SK-N-SH treated with all-trans-retinoic acid at 6 μM for 48 hours (cell line): ENCODE measurements at regions not wholly inside any gene's neighbourhood (a gene's known extent, or its start where the extent isn't known, plus 50 kb on each side); places are given as distances from the start of the nearest gene placed in this dataset.
"Not testable (repeated sequence)": the region's sequence is repeated elsewhere in the genome, so short reads cannot be mapped to it uniquely, and the experiment has no call there.

ENCODE experiments used
- ARNTL ChIP-seq: fragments of 450-650 bp; formaldehyde crosslinking; IDR thresholded peaks from 2 replicates; pipeline ENCODE4 v1.5.0; 2020; ENCODE audit warnings: low read depth, mild to moderate bottlenecking, moderate library complexity, borderline replicate concordance
- BACH2 ChIP-seq: fragments of 250-450 bp; sonication (Bioruptor Pico); IDR thresholded peaks from 2 replicates; pipeline ENCODE4 v1.9.0; 2021; ENCODE audit warnings: mild to moderate bottlenecking, borderline replicate concordance
- POU6F1 ChIP-seq: fragments of 250-450 bp; sonication (Bioruptor Pico); IDR thresholded peaks from 2 replicates; pipeline ENCODE4 v1.8.0; 2021; ENCODE audit warnings: low read depth, mild to moderate bottlenecking, moderate library complexity, borderline replicate concordance
- SNAI2 ChIP-seq: fragments of 250-450 bp; sonication (Bioruptor Pico); IDR thresholded peaks from 2 replicates; pipeline ENCODE4 v1.5.0; 2020; ENCODE audit warnings: mild to moderate bottlenecking, moderate library complexity
- TOX ChIP-seq: fragments of 250-450 bp; sonication (Bioruptor Pico); IDR thresholded peaks from 2 replicates; pipeline ENCODE4 v1.8.0; 2021; ENCODE audit warnings: mild to moderate bottlenecking, moderate library complexity, borderline replicate concordance
- ZC3H10 ChIP-seq: fragments of 250-450 bp; sonication (Bioruptor Pico); IDR thresholded peaks from 2 replicates; pipeline ENCODE4 v1.5.1; 2021; ENCODE audit warnings: mild to moderate bottlenecking, moderate library complexity
- ZFP3 ChIP-seq: fragments of 250-450 bp; sonication (Bioruptor Pico); IDR thresholded peaks from 2 replicates; pipeline ENCODE4 v1.5.0; 2020; ENCODE audit warnings: mild to moderate bottlenecking, moderate library complexity

DNA sequence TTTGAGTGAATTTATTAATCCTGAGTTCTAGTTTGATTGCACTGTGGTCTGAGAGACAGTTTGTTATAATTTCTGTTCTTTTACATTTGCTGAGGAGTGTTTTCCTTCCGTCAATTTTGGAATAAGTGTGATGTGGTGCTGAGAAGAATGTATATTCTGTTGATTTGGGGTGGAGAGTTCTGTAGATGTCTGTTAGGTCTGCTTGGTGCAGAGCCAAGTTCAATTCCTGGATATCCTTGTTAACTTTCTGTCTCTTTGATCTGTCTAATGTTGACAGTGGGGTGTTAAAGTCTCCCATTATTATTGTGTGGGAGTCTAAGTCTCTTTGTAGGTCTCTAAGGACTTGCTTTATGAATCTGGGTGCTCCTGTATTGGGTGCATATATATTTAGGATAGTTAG is 74.4 kb upstream of the BMP4 start:
- not testable (repeated sequence) for TF ChIP-seq POU6F1, TOX, ZFP3, SNAI2, BACH2, ARNTL, ZC3H10 (CRISPR knock-in tag)
